Medulla oblongata (tissue), 1 donor: ENCODE measurements at regions not wholly inside any gene's neighbourhood (a gene's known extent, or its start where the extent isn't known, plus 50 kb on each side); places are given as distances from the start of the nearest gene placed in this dataset.
"Not testable (repeated sequence)": the region's sequence is repeated elsewhere in the genome, so short reads cannot be mapped to it uniquely, and the experiment has no call there.

Experiments
- DNase-seq: peaks from one replicate; pipeline ENCODE4 v3.0.0-alpha.2; 2015; ENCODE audit errors: extremely low spot score

- no peak for DNase-seq
These were observed 72.6 kb downstream of the ISX start for GRCh38 chr22:35138521-35138920.

DNA sequence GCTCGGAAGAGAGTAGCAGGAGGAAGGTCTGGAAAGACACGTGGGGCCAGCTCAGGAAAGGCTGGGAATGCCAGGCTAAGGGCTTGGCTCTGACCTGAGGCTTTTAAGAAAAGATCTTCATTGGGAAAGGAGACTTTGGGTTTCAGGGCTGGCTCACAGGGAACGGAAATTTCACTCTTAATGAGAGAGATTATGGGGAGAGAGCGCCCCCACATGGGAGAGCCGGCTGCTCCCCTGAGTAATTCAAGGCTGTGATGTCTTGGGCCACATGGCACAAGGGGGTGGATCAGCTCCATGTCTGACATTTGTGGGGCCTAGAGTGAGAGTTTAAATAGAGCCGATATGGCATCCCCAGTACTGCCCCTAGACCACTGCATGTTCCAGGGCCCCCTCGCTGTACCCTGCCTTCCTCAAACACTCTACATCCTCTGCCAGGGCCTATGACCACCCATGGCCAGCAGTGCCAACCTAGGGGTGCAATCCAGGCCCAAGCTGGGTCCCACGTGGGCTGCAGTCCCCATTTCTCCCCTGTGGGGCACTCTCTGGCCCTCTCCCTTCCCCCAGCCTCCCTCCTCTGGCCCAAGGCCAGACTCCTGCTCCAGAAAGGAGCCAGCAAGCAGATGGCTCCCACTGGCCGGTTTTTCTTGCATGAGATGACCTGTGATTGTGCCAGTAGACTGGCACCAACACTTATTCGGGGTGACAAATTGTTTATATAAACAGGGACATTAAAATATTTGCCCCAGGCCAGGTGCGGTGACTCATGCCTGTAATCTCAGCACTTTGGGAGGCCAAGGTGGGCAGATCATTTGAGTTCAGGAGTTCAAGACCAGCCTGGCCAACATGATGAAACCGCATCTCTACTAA is 75.2 kb downstream of the ISX start:
- DNase-seq = no peak

GRCh38 chr22:35148381-35148780 is 82.4 kb downstream of the ISX start:
- no peak for DNase-seq

DNA sequence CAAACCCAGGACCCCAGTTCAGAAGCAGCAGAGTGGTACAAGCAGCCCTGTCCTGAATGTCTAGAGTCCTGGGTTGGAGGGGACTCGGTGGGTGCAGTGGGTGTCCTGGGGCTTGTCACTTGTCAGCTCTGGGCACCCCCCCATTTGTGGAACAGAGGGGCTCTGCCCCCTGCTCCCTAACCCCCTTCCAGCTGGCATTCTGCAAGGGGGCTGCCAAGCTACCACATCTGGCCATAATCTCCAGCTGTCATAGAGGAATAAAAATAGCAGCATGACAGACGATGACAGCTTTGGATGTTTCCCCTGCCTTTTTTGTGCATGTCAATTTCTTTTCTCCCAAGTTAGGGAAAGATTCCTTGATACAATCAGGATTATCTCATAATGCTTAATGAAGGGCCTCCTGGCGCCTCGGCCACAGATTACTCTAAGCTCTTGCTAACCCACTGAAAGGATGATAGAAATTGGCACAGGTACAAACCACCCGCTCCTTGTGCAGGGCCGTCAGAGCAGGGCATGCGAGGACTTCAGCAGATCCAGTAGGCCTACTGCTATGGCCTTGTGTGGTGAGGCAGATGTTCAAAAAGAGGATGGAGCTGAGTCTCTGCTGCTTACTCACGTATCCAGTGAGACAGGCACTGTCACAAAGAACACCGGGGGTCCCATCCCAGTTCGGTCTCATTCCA is 83.0 kb downstream of the ISX start:
- DNase-seq = no peak

GRCh38 chr22:35150183-35151107 is 84.5 kb downstream of the ISX start:
- peak; percentile 54 for DNase-seq

DNA sequence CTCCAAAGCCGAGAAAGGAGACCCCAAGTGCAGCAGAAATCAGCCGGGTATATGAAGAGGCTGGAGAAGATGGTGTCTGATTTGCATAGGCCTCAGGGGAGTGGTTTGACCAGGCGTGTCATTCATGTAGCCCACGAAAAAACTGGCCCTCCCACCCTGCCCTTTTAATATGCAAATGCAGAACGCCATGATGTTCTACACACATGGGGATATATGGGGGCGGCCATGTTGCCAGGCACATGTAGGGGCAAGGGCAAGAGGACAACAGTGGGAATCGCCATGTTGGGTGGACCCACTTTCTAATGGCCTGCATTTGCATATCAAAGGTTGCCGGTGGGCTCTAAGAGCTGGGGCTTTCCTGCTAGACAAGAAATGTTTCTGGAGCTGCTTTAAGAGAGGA is 86.4 kb downstream of the ISX start:
- DNase-seq = no peak

GRCh38 chr22:35154937-35155387 is 89.0 kb downstream of the ISX start:
- peak; percentile 37 for DNase-seq

DNA sequence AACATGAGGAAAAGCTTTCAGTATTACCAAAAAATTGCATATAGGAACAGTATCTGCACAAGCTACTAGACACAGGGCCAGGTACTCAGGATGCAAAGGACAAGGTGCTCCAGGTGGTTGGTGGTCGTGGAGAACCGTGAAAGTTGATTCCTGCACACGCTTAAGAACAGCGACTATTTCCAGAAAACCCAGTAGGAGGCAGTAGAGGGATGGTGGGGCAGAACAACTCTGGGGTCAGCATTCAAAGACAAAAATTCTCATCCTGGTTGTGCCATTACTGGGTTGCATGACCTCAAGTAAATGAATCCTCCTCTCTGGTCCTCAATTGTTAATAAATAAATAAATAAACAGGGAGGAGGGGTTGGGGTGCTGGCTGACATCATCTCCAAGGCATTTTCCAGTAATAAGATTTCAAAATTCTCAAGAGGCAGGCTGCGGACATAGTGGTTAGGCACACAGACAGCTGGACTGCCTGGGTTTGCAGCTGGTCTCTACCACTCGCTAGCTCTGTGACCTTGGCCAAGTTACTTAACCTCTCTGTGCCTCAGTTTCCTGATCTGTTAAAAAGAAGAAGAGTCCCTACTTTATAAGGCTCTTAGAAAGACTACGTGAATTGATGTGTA is 89.6 kb downstream of the ISX start:
- DNase-seq = no peak

- DNase-seq = no peak
These were observed 91.0 kb downstream of the ISX start for GRCh38 chr22:35156945-35157344.

GRCh38 chr22:35158336-35158735 is 92.4 kb downstream of the ISX start:
- no peak for DNase-seq

DNA sequence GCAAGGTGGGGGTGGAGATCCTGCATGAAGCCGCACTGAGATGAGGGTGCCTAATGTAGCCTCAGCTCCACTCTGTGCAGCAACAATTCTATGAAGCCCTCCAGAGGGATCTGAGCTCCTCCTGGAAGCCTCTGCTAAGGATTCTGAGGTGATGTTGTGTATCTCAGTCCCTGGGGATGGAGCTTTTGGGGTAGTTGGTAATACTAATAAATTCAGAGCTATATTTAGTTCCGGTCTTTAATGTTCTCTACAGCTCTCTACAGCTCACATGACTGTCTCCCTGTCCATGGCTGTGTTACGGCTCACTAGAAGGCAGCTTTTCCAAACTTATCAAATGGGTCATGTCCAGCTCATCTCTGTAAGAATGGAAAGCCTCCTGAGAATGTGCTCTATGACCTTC is 93.4 kb downstream of the ISX start:
- DNase-seq = no peak

DNA sequence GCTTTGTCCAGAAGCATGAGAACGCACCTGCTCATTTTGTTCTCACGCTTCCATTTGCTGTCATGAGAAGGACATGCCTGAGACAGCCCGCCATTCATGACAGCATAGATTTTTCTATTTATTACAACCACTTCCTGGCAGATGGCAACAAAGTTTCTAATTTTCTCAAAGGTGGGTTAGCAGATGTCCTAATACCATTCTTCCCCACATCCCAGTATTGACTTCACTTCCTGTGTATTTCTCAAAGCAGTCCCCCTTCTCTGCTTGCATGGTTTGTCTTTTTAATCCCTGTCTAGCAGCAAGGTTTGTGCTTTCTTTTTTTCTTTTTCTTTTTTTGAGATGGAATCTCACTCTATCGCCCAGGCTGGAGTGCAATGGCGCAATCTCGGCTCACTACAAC is 94.3 kb downstream of the ISX start:
- DNase-seq = no peak

DNA sequence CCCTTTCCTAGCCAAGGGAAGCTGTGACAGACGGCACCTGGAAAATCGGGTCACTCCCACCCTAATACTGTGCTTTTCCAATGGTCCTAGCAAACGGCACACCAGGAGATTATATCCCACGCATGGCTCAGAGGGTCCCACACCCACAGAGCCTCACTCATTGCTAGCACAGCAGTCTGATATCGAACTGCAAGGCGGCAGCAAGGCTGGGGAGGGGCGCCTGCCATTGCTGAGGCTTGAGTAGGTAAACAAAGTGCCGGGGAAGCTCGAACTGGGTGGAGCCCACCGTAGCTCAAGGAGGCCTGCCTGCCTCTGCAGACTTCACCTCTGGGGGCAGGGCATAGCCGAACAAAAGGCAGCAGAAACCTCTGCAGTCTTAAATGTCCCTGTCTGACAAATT is 91.4 kb upstream of the HMGXB4 start:
- DNase-seq = not testable (repeated sequence)

GRCh38 chr22:35170716-35171697 is 86.3 kb upstream of the HMGXB4 start:
- DNase-seq = no peak

DNA sequence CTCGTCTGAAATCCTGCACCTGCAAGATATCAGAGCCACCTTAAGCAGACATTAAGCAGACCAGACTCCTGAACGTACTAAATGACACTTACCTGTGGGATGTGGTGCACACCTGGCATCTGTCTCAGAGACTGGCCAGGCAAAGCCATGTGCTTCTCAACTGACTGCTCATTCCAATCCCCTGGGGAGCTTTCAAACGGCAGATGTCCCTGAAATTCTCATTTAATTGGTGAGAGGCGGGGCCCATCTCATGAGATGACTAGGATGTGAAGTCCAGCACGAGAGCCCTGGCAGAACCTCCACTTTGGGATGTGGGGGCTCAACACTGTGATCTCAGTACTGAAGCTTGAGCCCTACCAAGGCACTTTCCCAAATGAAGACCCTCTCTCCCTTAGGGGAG is 84.9 kb upstream of the HMGXB4 start:
- DNase-seq = no peak

- no peak for DNase-seq
These were observed 83.6 kb upstream of the HMGXB4 start for GRCh38 chr22:35173655-35174054.

- DNase-seq = no peak
These were observed 82.8 kb upstream of the HMGXB4 start for GRCh38 chr22:35174401-35175038.

GRCh38 chr22:35175392-35175791 is 81.9 kb upstream of the HMGXB4 start:
- no peak for DNase-seq

GRCh38 chr22:35177811-35178210 is 79.5 kb upstream of the HMGXB4 start:
- DNase-seq = no peak

DNA sequence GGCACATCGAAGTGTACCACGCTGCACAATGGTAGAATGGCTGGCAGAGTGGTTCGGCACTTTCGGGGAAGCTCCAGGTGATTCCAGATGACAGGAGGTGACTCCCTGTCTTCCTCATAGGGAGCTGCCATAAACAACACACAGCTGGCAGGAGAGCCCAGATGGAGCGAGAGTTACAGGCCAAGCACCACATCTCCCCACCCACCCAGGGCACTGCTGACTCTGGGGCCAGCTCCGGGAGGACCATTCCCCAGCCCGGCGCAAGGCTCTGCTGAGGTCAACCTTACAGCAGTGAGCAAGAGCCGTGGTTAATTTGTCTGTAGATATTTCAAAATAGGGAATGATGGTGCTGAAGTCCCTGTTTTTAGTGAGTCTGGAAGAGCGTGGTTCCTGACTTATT is 78.8 kb upstream of the HMGXB4 start:
- no peak for DNase-seq
